ENCODE measurements at regions not wholly inside any gene's neighbourhood (a gene's known extent, or its start where the extent isn't known, plus 50 kb on each side); places are given as distances from the start of the nearest gene placed in this dataset.

- Histone ChIP-seq H3K4me1 (replicated peaks in 1 of 4; ENCODE audit: control insufficient read depth in 3 of 4, insufficient read depth in 4 of 4, low read length in 3 of 4) (no peaks in the 10 kb centered on the region), H3K79me1 (ENCODE audit: low read depth, low read length) (no peaks in the 10 kb centered on the region), H3K23me2 (ENCODE audit: low read depth, low read length) (no peaks in the 10 kb centered on the region), H3K9ac (replicated peaks in 1 of 4; ENCODE audit: extremely low read depth in 1 of 4, low read depth in 3 of 4, low read length in 3 of 4) (no peak overlapping the region), H3K27me3 (replicated peaks in 1 of 4; ENCODE audit: control insufficient read depth in 3 of 4, extremely low read depth in 1 of 4, insufficient read depth in 3 of 4, low read length in 3 of 4) (no peaks in the 10 kb centered on the region), H2BK15ac (ENCODE audit: low read length) (no peak overlapping the region), H3K36me3 (ENCODE audit: control insufficient read depth in 2 of 4, insufficient read depth in 4 of 4, low read length in 3 of 4) (no peaks in the 10 kb centered on the region), H3K56ac (replicated peaks; ENCODE audit: insufficient read length, low read depth, low read length) (no peak overlapping the region), H2BK20ac (ENCODE audit: low read length) (no peak overlapping the region), H3K4me3 (ENCODE audit: extremely low read depth in 1 of 4, insufficient read depth in 2 of 4, low read depth in 3 of 4, low read length in 4 of 4) (no peak overlapping the region), H2BK12ac (ENCODE audit: low read depth, low read length) (no peak overlapping the region), H3K27ac (ENCODE audit: low read depth, low read length) (no peak overlapping the region), H4K20me1 (replicated peaks in 1 of 2; ENCODE audit: control insufficient read depth in 1 of 2, insufficient read depth in 2 of 2, low read length in 2 of 2) (no peaks in the 10 kb centered on the region), H3K23ac (ENCODE audit: insufficient read length) (no peak overlapping the region), H3K79me2 (ENCODE audit: control insufficient read depth in 1 of 2, insufficient read depth in 2 of 2, low read length in 2 of 2) (no peaks in the 10 kb centered on the region), H3K4ac (replicated peaks; ENCODE audit: insufficient read length, low read depth, low read length) (no peak overlapping the region), H2AFZ (ENCODE audit: low read length) (0 out of 2 replicates have a peak overlapping the region, but pooled peaks have one; percentile 40), H3K9me3 (ENCODE audit: insufficient read depth in 2 of 2, low read depth in 1 of 2, low read length in 1 of 2) (no peaks in the 10 kb centered on the region), H4K91ac (replicated peaks; ENCODE audit: insufficient read length, low read length) (no peak overlapping the region), H3K14ac (ENCODE audit: insufficient read length) (no peak overlapping the region), H3K18ac (ENCODE audit: extremely low read depth, low read length) (no peak overlapping the region), H3K4me2 (ENCODE audit: insufficient read depth in 1 of 2, low read depth in 2 of 2, low read length in 2 of 2) (no peak overlapping the region), H2AK5ac (ENCODE audit: low read depth, low read length) (no peak overlapping the region), H4K5ac (ENCODE audit: insufficient read length, low read depth, low read length) (no peak overlapping the region), H2BK5ac (ENCODE audit: low read depth, low read length) (no peak overlapping the region), H2BK120ac (replicated peaks; ENCODE audit: low read depth, low read length) (no peak overlapping the region), H4K8ac (ENCODE audit: extremely low read depth, insufficient read depth, low read length) (no peak overlapping the region)
- TF ChIP-seq MAFK (IDR thresholded peaks at IDR 0.05; ENCODE audit: low read depth, low read length) (no peak), EP300 (IDR thresholded peaks at IDR 0.05; ENCODE audit: borderline replicate concordance in 1 of 2, low read depth in 2 of 2, low read length in 2 of 2) (no peak), RAD21 (IDR thresholded peaks at IDR 0.05 in 1 of 2, conservative IDR thresholded peaks at IDR 0.05 in 1 of 2; ENCODE audit: low read depth in 2 of 2, low read length in 2 of 2) (no peak), RXRA (IDR thresholded peaks at IDR 0.05; ENCODE audit: insufficient read depth, low read depth, low read length) (no peak), FOSL1 (IDR thresholded peaks at IDR 0.05; ENCODE audit: insufficient read depth, low read depth, low read length) (no peak), RFX5 (IDR thresholded peaks at IDR 0.05; ENCODE audit: borderline replicate concordance, low read depth, low read length) (no peak), CBX5 (IDR thresholded peaks at IDR 0.05; ENCODE audit: low read depth, low read length) (no peak), CEBPB (IDR thresholded peaks at IDR 0.05; ENCODE audit: low read depth, low read length) (no peak)
- POLR2A ChIA-PET (ENCODE audit: partially characterized antibody): no interaction called here
- WGBS, 2 experiments (ENCODE audit: extremely low coverage in 1 of 2, insufficient coverage in 1 of 2, insufficient read length in 1 of 2, insufficient replicate concordance in 2 of 2, low coverage in 1 of 2, low lambda C conversion rate in 2 of 2, missing lambda C conversion rate in 1 of 2): 94% methylated on average over 2 of the region's 2 CpGs; no CpG with 5 or more reads in 1 of the 2 experiments
- DNase-seq (ENCODE audit: low read depth in 1 of 2, low spot score in 2 of 2): no peak
- CTCF ChIA-PET (ENCODE audit: partially characterized antibody): no interaction called here
- no peak for FAIRE-seq
Observed at GRCh38 chr1:166703141-166703540, 136.1 kb upstream of the POGK start.

All from H1 (cell line).